Immature natural killer cell (primary cell): ENCODE measurements at regions not wholly inside any gene's neighbourhood (a gene's known extent, or its start where the extent isn't known, plus 50 kb on each side); places are given as distances from the start of the nearest gene placed in this dataset.

Source experiments
- DNase-seq, 3 donors: peaks; one replicate each; pipeline ENCODE4 v3.0.0; 2022; ENCODE audit warnings: mixed read lengths in 1 of 3
- H3K27ac Mint-ChIP-seq, 6 donors: one replicate each; pipeline ENCODE4 v1.8.0; 2020; ENCODE audit warnings: mixed read lengths in 6 of 6, mild to moderate bottlenecking in 5 of 6, inconsistent platforms in 4 of 6, moderate library complexity in 3 of 6
- H3K27me3 Mint-ChIP-seq, 3 donors: one replicate each; pipeline ENCODE4 v1.8.0; 2020 to 2021; ENCODE audit warnings: low read depth in 3 of 3, mild to moderate bottlenecking in 3 of 3, mixed read lengths in 3 of 3, moderate library complexity in 3 of 3, inconsistent platforms in 1 of 3
- H3K36me3 Mint-ChIP-seq, 3 donors: one replicate each; pipeline ENCODE4 v1.8.0; 2020; ENCODE audit warnings: mixed read lengths in 3 of 3, inconsistent platforms in 2 of 3, mild to moderate bottlenecking in 2 of 3
- H3K4me1 Mint-ChIP-seq, 2 donors: one replicate each; pipeline ENCODE4 v1.8.0; 2020; ENCODE audit warnings: inconsistent platforms in 2 of 2, mild to moderate bottlenecking in 2 of 2, mixed read lengths in 2 of 2, moderate library complexity in 1 of 2
- H3K4me3 Mint-ChIP-seq, 5 donors: one replicate each; pipeline ENCODE4 v1.8.0; 2020; ENCODE audit warnings: mild to moderate bottlenecking in 5 of 5, mixed read lengths in 5 of 5, inconsistent platforms in 3 of 5, moderate library complexity in 3 of 5
- H3K9me3 Mint-ChIP-seq, 6 donors: one replicate each; pipeline ENCODE4 v1.8.0; 2020; ENCODE audit warnings: mild to moderate bottlenecking in 6 of 6, mixed read lengths in 6 of 6, inconsistent platforms in 4 of 6, moderate library complexity in 3 of 6

DNA sequence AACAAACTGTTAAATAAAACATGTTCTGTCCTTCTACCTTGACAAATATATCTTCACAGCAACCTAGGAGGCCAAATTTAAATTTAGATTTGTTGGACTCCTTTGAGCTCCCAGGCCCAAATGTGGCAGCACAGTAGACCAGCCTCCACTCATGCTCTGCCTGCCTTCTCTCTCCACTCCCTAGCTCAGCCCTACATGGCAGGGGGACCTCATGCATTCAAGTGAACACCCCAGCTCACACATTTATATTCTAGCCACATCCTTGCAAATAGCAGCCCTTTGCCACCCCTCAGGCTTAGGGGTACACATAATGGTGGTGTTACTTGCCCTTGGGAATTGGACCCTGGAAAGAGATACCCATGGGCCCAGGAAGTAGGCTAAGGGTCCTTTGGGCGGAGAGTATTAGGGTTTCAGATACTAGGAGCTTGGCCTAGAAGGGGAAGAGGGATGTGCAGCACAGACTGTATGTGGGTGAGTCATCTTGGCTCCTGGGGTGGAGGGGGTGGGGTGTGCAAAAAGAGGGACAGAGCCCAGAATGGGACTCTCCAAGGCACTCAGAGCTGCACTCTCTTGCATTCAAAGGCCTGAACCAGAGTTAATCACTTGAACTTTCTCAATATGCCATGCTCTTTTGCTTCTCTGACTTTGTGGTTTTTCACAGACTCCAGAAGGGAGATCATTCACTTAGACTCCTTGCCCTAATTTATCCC, 268.4 kb upstream of the ROPN1 start:
- H3K9me3 Mint-ChIP-seq = peaks cover 0 to 2% (median 0%) of the 10 kb centered on the region in 6 donors
- no peak overlapping the region for H3K4me3 Mint-ChIP-seq
- peaks cover 2 to 9% (median 8%) of the 10 kb centered on the region in 3 donors for H3K27me3 Mint-ChIP-seq
- no peaks in the 10 kb centered on the region for H3K4me1 Mint-ChIP-seq
- no peak overlapping the region for H3K27ac Mint-ChIP-seq
- no peaks in the 10 kb centered on the region for H3K36me3 Mint-ChIP-seq
- no peak for DNase-seq

DNA sequence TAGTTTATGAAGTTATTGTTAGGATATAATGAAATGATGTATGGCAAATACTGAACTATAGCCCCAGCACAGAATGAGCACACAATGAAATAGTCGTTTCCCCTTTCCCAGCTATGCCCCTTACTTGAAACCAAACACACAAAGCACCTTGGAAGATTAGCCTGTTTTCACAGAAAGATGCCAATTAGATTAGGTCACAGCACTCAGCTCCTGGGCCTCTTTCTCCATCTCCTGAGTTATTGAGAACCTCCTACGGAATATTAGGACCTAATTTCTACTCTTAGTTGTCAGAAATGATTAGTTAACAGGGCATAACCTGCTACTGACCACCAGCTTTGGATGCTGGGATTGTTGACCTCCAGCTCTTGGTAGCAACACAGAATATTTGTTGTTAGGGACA, 269.4 kb upstream of the ROPN1 start:
- no peak overlapping the region for H3K4me3 Mint-ChIP-seq
- H3K9me3 Mint-ChIP-seq = no peaks in the 10 kb centered on the region
- H3K4me1 Mint-ChIP-seq = no peaks in the 10 kb centered on the region
- no peaks in the 10 kb centered on the region for H3K36me3 Mint-ChIP-seq
- no peak for DNase-seq
- no peak overlapping the region for H3K27ac Mint-ChIP-seq
- H3K27me3 Mint-ChIP-seq = peaks cover 2 to 7% (median 4%) of the 10 kb centered on the region in 3 donors

DNA sequence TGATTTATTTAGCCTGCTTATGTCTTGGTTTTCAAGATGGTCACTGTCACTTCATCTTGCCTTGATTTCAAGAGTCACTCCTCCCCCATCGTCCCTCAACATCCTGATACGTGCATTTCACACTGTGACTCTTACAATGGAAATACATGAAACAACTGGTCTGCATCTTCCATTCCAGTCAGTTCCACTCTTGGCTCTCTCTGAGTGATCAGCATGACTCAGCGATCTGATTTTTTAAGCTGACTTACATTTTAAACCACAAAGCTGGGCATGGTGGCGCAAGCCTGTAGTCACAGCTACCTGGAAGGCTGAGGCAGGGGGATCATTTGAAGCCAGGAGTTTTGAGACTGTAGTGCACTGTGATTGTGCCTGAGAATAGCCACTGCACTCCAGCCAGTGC, 271.2 kb upstream of the ROPN1 start:
- H3K4me3 Mint-ChIP-seq = no peak overlapping the region
- DNase-seq = no peak
- H3K27me3 Mint-ChIP-seq = peaks cover 0 to 5% (median 0%) of the 10 kb centered on the region in 3 donors
- no peaks in the 10 kb centered on the region for H3K4me1 Mint-ChIP-seq
- H3K27ac Mint-ChIP-seq = no peak overlapping the region
- H3K9me3 Mint-ChIP-seq = no peaks in the 10 kb centered on the region
- no peaks in the 10 kb centered on the region for H3K36me3 Mint-ChIP-seq

DNA sequence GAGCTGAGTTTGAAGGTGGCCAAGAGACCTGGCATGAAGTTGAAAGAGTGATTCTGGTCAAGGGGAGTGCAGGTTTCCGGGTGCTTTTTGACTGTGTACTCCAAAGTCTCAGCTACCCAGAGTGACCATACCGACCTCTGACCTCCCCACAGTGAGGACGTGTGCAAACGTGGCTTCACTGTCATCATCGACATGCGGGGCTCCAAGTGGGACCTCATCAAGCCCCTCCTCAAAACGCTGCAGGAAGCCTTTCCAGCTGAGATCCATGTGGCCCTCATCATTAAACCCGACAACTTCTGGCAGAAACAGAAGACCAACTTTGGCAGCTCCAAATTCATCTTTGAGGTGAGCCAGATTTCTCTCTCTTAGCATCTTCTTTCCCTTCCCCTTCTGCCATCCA, 272.4 kb upstream of the ROPN1 start:
- Mint-ChIP-seq H3K27me3 (peaks cover 0 to 1% (median 0%) of the 10 kb centered on the region in 3 donors), H3K9me3 (no peaks in the 10 kb centered on the region), H3K4me1 (no peaks in the 10 kb centered on the region), H3K27ac (no peak overlapping the region), H3K4me3 (no peak overlapping the region), H3K36me3 (no peaks in the 10 kb centered on the region)
- no peak for DNase-seq

DNA sequence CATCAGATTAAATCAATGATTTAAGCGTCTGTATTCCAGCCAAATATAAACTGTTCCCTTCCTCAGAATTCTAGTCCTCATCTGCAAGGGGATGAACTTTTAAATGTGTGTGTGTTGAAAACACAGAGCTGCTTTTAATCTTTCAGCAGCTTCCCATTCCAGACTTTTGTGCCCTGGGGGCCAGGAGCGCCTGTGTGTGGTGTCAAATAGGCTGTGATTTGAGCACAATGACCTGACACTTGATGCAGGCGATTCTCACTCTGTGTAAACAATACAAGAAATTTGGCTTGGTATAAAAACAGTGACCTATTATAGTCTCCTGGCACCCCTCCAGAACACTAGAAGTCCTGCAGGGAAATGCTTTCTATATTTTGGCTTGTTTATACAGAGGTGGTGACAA, 274.6 kb upstream of the ROPN1 start:
- Mint-ChIP-seq H3K9me3 (no peaks in the 10 kb centered on the region), H3K27me3 (peaks cover 0 to 3% (median 0%) of the 10 kb centered on the region in 3 donors), H3K4me1 (no peaks in the 10 kb centered on the region), H3K36me3 (no peaks in the 10 kb centered on the region), H3K4me3 (no peak overlapping the region), H3K27ac (no peak overlapping the region)
- DNase-seq = no peak

DNA sequence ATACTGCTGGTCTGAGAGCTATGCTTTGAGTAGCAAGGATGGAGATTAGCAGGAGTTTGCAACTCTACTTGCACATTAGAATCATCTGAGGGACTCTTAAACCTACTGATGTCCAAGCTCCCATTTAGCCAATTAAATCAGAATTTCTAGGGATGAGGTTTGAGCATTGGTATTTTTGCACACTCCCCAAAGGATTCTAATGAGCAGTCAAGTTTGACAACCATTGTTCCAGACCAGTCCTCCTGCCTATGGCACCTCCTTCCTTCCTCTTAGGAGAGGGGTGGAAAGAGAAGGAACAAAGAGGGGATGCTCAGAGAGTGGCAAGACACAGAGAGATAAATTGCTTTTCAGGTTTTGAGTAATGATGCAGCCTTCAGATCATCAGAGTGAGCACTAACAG, 275.5 kb upstream of the ROPN1 start:
- H3K36me3 Mint-ChIP-seq = no peaks in the 10 kb centered on the region
- H3K9me3 Mint-ChIP-seq = no peaks in the 10 kb centered on the region
- no peak overlapping the region for H3K27ac Mint-ChIP-seq
- H3K4me1 Mint-ChIP-seq = no peaks in the 10 kb centered on the region
- DNase-seq = no peak
- H3K4me3 Mint-ChIP-seq = no peak overlapping the region
- peaks cover 0 to 3% (median 0%) of the 10 kb centered on the region in 3 donors for H3K27me3 Mint-ChIP-seq

DNA sequence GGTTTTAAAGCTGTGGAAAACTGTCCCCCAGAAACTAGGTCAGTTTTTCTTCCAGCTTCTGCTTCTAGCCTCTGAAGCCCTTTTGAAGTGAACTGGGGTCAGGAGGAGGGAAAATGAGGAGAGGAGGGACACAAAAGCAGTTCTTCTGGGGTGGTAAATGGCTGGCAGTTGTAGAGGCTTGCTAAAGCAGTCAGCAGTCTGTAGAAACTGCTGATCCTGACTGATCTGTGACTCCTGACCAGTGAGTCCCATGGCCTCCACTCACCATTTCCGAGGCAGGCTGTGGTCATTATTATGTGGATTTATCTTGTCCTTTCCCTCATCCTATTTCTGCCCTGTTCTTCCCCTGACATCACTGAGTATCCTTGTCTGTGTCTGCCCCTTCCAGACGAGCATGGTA, 276.4 kb upstream of the ROPN1 start:
- Mint-ChIP-seq H3K4me3 (no peak overlapping the region), H3K27ac (no peak overlapping the region), H3K4me1 (no peaks in the 10 kb centered on the region), H3K36me3 (no peaks in the 10 kb centered on the region), H3K9me3 (no peaks in the 10 kb centered on the region), H3K27me3 (peaks cover 0 to 3% (median 0%) of the 10 kb centered on the region in 3 donors)
- no peak for DNase-seq

DNA sequence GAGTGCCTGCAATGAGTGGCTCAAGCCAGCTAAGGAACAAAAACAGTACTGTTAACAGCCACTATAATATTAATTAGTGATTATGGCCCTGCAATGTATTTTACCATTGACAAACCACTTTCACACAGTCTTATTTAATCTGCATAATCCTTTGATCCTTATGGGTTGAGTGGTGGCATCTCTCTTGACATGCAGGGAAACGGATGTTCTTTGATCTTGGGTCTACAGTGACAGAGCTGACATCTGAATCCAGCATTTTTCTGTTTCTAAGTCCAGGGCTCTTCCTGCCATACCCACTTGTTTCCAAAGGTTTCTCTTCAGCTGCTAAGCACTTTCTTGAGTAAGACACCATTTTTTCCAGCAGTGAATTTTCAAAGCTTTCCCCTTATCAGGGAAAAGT, 277.7 kb upstream of the ROPN1 start:
- no peaks in the 10 kb centered on the region for H3K9me3 Mint-ChIP-seq
- H3K4me1 Mint-ChIP-seq = no peaks in the 10 kb centered on the region
- no peaks in the 10 kb centered on the region for H3K36me3 Mint-ChIP-seq
- H3K27me3 Mint-ChIP-seq = peaks cover 0 to 3% (median 0%) of the 10 kb centered on the region in 3 donors
- H3K4me3 Mint-ChIP-seq = no peak overlapping the region
- no peak for DNase-seq
- no peak overlapping the region for H3K27ac Mint-ChIP-seq

DNA sequence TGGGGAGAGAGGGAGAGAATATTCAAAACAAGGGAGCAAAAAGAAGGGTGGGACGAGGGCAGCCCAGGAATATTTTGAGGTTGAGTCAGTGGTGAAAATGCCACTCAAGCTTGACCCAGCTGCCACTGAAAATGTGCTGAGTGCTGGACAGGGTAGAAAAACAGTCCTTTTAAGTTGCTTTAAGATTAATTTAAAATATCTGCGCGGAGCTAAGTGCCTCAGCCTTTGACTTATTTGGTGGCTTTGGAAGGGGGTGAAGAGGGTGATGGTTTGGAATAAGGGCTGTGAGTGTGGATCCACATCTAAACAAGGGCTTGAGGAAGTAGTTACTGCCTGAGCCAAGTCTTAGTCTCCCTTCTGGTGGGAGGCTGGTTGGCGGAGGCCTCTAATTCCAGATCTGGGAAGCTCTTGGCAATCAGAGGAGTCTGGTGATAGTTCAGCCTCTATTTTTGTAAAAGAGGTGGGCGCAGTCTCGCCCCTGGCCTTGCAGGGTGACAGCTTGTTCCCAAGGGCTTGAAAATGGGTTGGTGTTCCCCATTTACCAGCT, 280.8 kb upstream of the ROPN1 start:
- no peak for DNase-seq
- Mint-ChIP-seq H3K9me3 (no peaks in the 10 kb centered on the region), H3K27me3 (peaks cover 2% of the 10 kb centered on the region in 3 donors), H3K36me3 (no peaks in the 10 kb centered on the region), H3K4me1 (no peaks in the 10 kb centered on the region), H3K27ac (no peak overlapping the region), H3K4me3 (no peak overlapping the region)

DNA sequence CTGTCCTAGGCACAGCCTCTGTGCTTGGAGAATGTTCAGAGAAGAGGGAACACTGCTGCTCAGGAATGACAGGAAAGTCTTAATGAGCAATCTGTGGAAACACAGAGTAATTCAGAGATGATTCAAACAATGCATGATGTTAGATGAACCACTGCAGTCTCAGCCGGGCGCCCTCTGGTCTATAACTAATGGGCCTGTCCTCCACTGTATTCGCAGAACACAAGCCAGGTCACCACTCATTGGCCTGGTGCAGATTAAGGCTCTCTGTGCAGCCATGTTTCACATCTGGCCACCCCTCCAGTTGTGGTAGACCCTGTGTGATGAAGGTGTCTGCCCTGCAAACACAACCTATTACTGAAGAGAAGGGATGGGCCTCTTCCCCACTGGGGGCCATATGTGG, 281.7 kb upstream of the ROPN1 start:
- H3K27ac Mint-ChIP-seq = no peak overlapping the region

DNA sequence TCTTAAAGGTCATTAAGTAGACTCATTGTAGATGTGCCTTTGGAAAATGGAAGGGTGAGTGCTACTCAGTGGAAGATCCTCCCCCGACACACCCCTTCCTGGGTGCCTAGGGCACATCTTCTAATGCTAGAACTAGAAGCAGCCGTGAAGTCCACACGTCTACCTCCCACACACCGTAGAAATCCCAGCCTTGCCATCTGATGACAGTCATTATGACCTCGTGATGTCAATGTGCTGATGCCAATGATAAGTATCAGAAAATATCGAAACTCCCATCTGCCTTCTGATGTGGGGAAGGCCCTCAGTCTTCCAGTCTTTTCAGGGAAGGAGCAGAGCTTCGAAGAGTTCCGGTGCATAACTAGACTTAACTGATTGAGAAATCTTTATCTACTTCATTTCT, 282.1 kb upstream of the ROPN1 start:
- no peak for DNase-seq
- H3K36me3 Mint-ChIP-seq = no peaks in the 10 kb centered on the region
- H3K27me3 Mint-ChIP-seq = peaks cover 2 to 3% (median 2%) of the 10 kb centered on the region in 3 donors
- H3K9me3 Mint-ChIP-seq = no peaks in the 10 kb centered on the region
- no peaks in the 10 kb centered on the region for H3K4me1 Mint-ChIP-seq
- no peak overlapping the region for H3K27ac Mint-ChIP-seq
- no peak overlapping the region for H3K4me3 Mint-ChIP-seq

More for the DNA sequence above, 281.7 kb upstream of the ROPN1 start:
- DNase-seq = no peak
- no peaks in the 10 kb centered on the region for H3K9me3 Mint-ChIP-seq
- no peaks in the 10 kb centered on the region for H3K36me3 Mint-ChIP-seq
- no peak overlapping the region for H3K4me3 Mint-ChIP-seq
- peaks cover 2 to 3% (median 2%) of the 10 kb centered on the region in 3 donors for H3K27me3 Mint-ChIP-seq
- H3K4me1 Mint-ChIP-seq = no peaks in the 10 kb centered on the region

DNA sequence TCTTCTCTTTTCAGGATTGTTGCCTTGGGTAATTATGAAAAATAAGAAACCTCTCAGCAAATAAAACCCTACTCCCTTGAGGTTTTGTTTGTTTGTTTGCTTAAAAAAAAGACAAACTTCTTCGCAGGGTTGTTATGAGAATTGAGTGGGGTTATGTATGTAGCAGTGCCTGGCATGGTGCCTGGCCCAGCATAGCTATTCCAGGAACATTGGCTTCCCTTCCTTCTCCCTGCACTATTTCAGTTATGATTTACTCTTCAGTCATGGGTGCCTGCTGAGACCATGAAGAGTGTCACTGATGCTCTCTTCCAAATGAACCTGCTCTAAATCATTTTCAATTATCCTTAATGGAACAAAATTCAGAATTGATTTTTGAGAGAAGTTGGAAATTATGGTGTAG, 283.5 kb upstream of the ROPN1 start:
- no peaks in the 10 kb centered on the region for H3K9me3 Mint-ChIP-seq
- H3K4me1 Mint-ChIP-seq = no peaks in the 10 kb centered on the region
- no peak for DNase-seq
- no peak overlapping the region for H3K4me3 Mint-ChIP-seq
- H3K27me3 Mint-ChIP-seq = peaks cover 2 to 9% (median 2%) of the 10 kb centered on the region in 3 donors
- H3K27ac Mint-ChIP-seq = no peak overlapping the region
- H3K36me3 Mint-ChIP-seq = no peaks in the 10 kb centered on the region

DNA sequence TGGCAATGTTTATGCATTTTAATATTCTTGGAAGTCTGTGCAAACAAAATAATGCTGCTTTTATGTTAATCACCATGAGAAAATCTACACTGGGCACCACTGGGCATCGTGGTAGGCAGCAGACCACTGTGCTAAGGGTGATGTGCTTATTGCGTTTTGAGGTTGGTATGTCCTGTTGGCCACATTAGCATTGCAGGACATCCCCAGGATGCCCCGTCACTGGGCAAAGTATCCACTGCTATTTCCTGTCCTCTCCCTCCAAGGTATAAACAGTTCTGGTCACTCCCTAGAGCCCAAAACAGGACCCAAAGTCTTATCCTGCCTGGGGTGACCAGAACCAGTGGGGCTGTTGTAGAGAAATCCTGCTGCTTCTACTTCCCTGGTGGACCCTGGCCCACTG, 284.2 kb upstream of the ROPN1 start:
- Mint-ChIP-seq H3K36me3 (no peaks in the 10 kb centered on the region), H3K4me3 (no peak overlapping the region), H3K9me3 (no peaks in the 10 kb centered on the region), H3K27me3 (peaks cover 2 to 10% (median 2%) of the 10 kb centered on the region in 3 donors), H3K27ac (peak overlapping the region in 1 of 6 donors; percentile 13), H3K4me1 (no peaks in the 10 kb centered on the region)
- no peak for DNase-seq

DNA sequence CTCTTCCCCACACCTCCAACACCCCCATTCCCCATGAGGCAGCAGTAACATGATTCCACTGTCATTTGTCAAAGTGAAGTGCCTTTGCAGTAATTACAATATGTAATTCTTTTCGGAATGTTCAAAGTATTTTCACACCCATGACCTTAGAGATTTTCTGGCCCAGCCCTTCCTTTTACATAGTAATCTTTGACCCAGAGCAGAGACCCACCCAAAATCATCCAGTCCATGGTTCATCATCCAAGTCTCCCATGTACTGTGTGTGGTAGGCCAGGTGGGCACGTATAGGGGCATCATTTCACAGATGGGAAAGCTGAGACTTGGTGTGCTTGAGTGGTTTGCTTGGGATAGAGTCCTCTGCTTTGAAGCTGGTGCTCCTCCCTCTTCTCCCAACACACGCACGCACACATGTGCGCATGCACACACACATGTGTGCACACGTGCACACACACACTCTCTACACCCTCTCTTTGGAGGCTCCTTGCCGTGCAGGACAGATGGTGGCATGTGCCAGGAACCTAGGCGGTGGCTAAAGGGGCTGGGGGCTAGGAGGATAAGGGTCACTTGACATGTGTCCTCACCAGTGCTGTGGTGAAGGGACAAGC, 284.7 kb upstream of the ROPN1 start:
- Mint-ChIP-seq H3K4me1 (no peaks in the 10 kb centered on the region), H3K27me3 (peaks cover 2 to 10% (median 2%) of the 10 kb centered on the region in 3 donors), H3K27ac (peak overlapping the region in 1 of 6 donors; percentile 13), H3K36me3 (no peaks in the 10 kb centered on the region), H3K9me3 (no peaks in the 10 kb centered on the region), H3K4me3 (no peak overlapping the region)
- DNase-seq = no peak
